ENCODE measurements at regions not wholly inside any gene's neighbourhood (a gene's known extent, or its start where the extent isn't known, plus 50 kb on each side); places are given as distances from the start of the nearest gene placed in this dataset.

- no peak overlapping the region for H3K27ac Mint-ChIP-seq
- no peak for DNase-seq
- no peaks in the 10 kb centered on the region for H3K9me3 Mint-ChIP-seq
- H3K4me3 Mint-ChIP-seq, result no peak overlapping the region
- peaks cover 42% of the 10 kb centered on the region for H3K27me3 Mint-ChIP-seq
- H3K36me3 Mint-ChIP-seq, result no peaks in the 10 kb centered on the region
- peaks cover 22% of the 10 kb centered on the region for H3K4me1 Mint-ChIP-seq
Observed at GRCh38 chr16:86046667-86047270, 147.8 kb downstream of the IRF8 start.

- no peak overlapping the region for H3K4me3 Mint-ChIP-seq
- H3K27ac Mint-ChIP-seq, result no peak overlapping the region
- H3K4me1 Mint-ChIP-seq, result peaks cover 22% of the 10 kb centered on the region
- H3K27me3 Mint-ChIP-seq, result peaks cover 36% of the 10 kb centered on the region
- H3K36me3 Mint-ChIP-seq, result no peaks in the 10 kb centered on the region
- DNase-seq, result no peak
- H3K9me3 Mint-ChIP-seq, result no peaks in the 10 kb centered on the region
Observed at GRCh38 chr16:86048221-86048620, 149.3 kb downstream of the IRF8 start.

GRCh38 chr16:86048882-86049585 is 150.1 kb downstream of the IRF8 start:
- H3K4me3 Mint-ChIP-seq, result no peak overlapping the region
- peaks cover 22% of the 10 kb centered on the region for H3K4me1 Mint-ChIP-seq
- H3K36me3 Mint-ChIP-seq, result no peaks in the 10 kb centered on the region
- no peak for DNase-seq
- no peaks in the 10 kb centered on the region for H3K9me3 Mint-ChIP-seq
- peaks cover 32% of the 10 kb centered on the region for H3K27me3 Mint-ChIP-seq
- no peak overlapping the region for H3K27ac Mint-ChIP-seq

GRCh38 chr16:86049641-86050040 is 150.7 kb downstream of the IRF8 start:
- H3K27me3 Mint-ChIP-seq, result peaks cover 33% of the 10 kb centered on the region
- H3K9me3 Mint-ChIP-seq, result no peaks in the 10 kb centered on the region

GRCh38 chr16:86050111-86050510 is 151.1 kb downstream of the IRF8 start:
- no peak for DNase-seq
- Mint-ChIP-seq H3K27me3 (peaks cover 33% of the 10 kb centered on the region), H3K4me1 (peaks cover 13% of the 10 kb centered on the region), H3K9me3 (no peaks in the 10 kb centered on the region), H3K27ac (no peak overlapping the region), H3K36me3 (no peaks in the 10 kb centered on the region), H3K4me3 (no peak overlapping the region)

More at GRCh38 chr16:86049641-86050040, 150.7 kb downstream of the IRF8 start:
- no peak for DNase-seq
- Mint-ChIP-seq H3K4me1 (peaks cover 18% of the 10 kb centered on the region), H3K27ac (no peak overlapping the region), H3K36me3 (no peaks in the 10 kb centered on the region), H3K4me3 (no peak overlapping the region)

GRCh38 chr16:86050591-86051367 is 151.8 kb downstream of the IRF8 start:
- H3K36me3 Mint-ChIP-seq, result no peaks in the 10 kb centered on the region
- peaks cover 6% of the 10 kb centered on the region for H3K4me1 Mint-ChIP-seq
- DNase-seq, result no peak
- H3K27ac Mint-ChIP-seq, result no peak overlapping the region
- no peaks in the 10 kb centered on the region for H3K9me3 Mint-ChIP-seq
- H3K27me3 Mint-ChIP-seq, result peaks cover 33% of the 10 kb centered on the region
- H3K4me3 Mint-ChIP-seq, result no peak overlapping the region

- DNase-seq, result no peak
- Mint-ChIP-seq H3K4me1 (peaks cover 2% of the 10 kb centered on the region), H3K9me3 (no peaks in the 10 kb centered on the region), H3K36me3 (no peaks in the 10 kb centered on the region), H3K27me3 (peaks cover 26% of the 10 kb centered on the region), H3K27ac (no peak overlapping the region), H3K4me3 (no peak overlapping the region)
Observed at GRCh38 chr16:86051368-86052114, 152.6 kb downstream of the IRF8 start.

- Mint-ChIP-seq H3K27me3 (peaks cover 20% of the 10 kb centered on the region), H3K4me1 (peaks cover 2% of the 10 kb centered on the region), H3K36me3 (no peaks in the 10 kb centered on the region), H3K9me3 (no peaks in the 10 kb centered on the region), H3K27ac (no peak overlapping the region), H3K4me3 (no peak overlapping the region)
- DNase-seq, result no peak
Observed at GRCh38 chr16:86052115-86052670, 153.2 kb downstream of the IRF8 start.

- H3K4me3 Mint-ChIP-seq, result no peak overlapping the region
- H3K27me3 Mint-ChIP-seq, result peaks cover 13% of the 10 kb centered on the region
- peaks cover 2% of the 10 kb centered on the region for H3K4me1 Mint-ChIP-seq
- no peak for DNase-seq
- no peaks in the 10 kb centered on the region for H3K9me3 Mint-ChIP-seq
- H3K36me3 Mint-ChIP-seq, result no peaks in the 10 kb centered on the region
- no peak overlapping the region for H3K27ac Mint-ChIP-seq
Observed at GRCh38 chr16:86052926-86053325, 154.0 kb downstream of the IRF8 start.

- Mint-ChIP-seq H3K9me3 (no peaks in the 10 kb centered on the region), H3K4me1 (no peaks in the 10 kb centered on the region), H3K4me3 (no peak overlapping the region)
Observed at GRCh38 chr16:86059253-86060171, 160.6 kb downstream of the IRF8 start.

GRCh38 chr16:86060381-86061317 is 161.7 kb downstream of the IRF8 start:
- Mint-ChIP-seq H3K4me1 (no peaks in the 10 kb centered on the region), H3K9me3 (no peaks in the 10 kb centered on the region), H3K27ac (no peak overlapping the region), H3K27me3 (peaks cover 9% of the 10 kb centered on the region), H3K36me3 (no peaks in the 10 kb centered on the region), H3K4me3 (no peak overlapping the region)
- no peak for DNase-seq

More at GRCh38 chr16:86059253-86060171, 160.6 kb downstream of the IRF8 start:
- DNase-seq, result no peak
- peaks cover 4% of the 10 kb centered on the region for H3K27me3 Mint-ChIP-seq
- no peak overlapping the region for H3K27ac Mint-ChIP-seq
- H3K36me3 Mint-ChIP-seq, result no peaks in the 10 kb centered on the region

GRCh38 chr16:86061318-86061695 is 162.3 kb downstream of the IRF8 start:
- Mint-ChIP-seq H3K27me3 (peaks cover 14% of the 10 kb centered on the region), H3K4me1 (no peaks in the 10 kb centered on the region), H3K27ac (no peak overlapping the region), H3K4me3 (no peak overlapping the region), H3K36me3 (no peaks in the 10 kb centered on the region), H3K9me3 (no peaks in the 10 kb centered on the region)
- no peak for DNase-seq

GRCh38 chr16:86061721-86062120 is 162.8 kb downstream of the IRF8 start:
- H3K4me1 Mint-ChIP-seq, result no peaks in the 10 kb centered on the region
- no peaks in the 10 kb centered on the region for H3K9me3 Mint-ChIP-seq
- H3K4me3 Mint-ChIP-seq, result no peak overlapping the region
- no peaks in the 10 kb centered on the region for H3K36me3 Mint-ChIP-seq
- H3K27me3 Mint-ChIP-seq, result peaks cover 14% of the 10 kb centered on the region
- DNase-seq, result no peak
- H3K27ac Mint-ChIP-seq, result no peak overlapping the region
